IMR-90 (cell line): ENCODE measurements at regions not wholly inside any gene's neighbourhood (a gene's known extent, or its start where the extent isn't known, plus 50 kb on each side); places are given as distances from the start of the nearest gene placed in this dataset.
"Not testable (repeated sequence)": the region's sequence is repeated elsewhere in the genome, so short reads cannot be mapped to it uniquely, and the experiment has no call there.

ENCODE experiments used
- ATAC-seq: fragments of 200-7000 bp; cut with Tn5 transposase; 2 replicates; pipeline ENCODE4 v1.9.1; 2020; ENCODE audit warnings: low read depth, mild to moderate bottlenecking, moderate library complexity
- BruUV-seq: library from RNA; stranded (reverse); fragments of 400-500 nt; replicated peaks from 2 replicates; lab custom pipeline; 2021; lab: Mats Ljungman, UMichigan
- CTCF ChIA-PET: fragments of 300-600 bp; formaldehyde crosslinking; extraction: SDS; loops from one replicate; lab custom pipeline; 2021; ENCODE audit warnings: antibody characterized with exemption; lab: Yijun Ruan, JAX
- POLR2A ChIA-PET: fragments of 300-600 bp; sonication (Branson Sonifier 250); formaldehyde crosslinking; loops from one replicate; lab custom pipeline; 2022; ENCODE audit warnings: antibody characterized with exemption; ENCODE audit not compliant: unreplicated experiment; lab: Charles Lee
- DNase-seq: peaks from one replicate; pipeline ENCODE4 v3.0.0; 2013
- H2AFZ ChIP-seq: replicated peaks from 2 replicates; pipeline ENCODE3; 2013; ENCODE audit warnings: low read length, mild to moderate bottlenecking; ENCODE audit not compliant: poor library complexity
- H2AK5ac ChIP-seq: 2 replicates; pipeline ENCODE4 v1.6.1; 2013; ENCODE audit warnings: low read depth, low read length, inconsistent platforms
- H2AK9ac ChIP-seq: replicated peaks from 2 replicates; pipeline ENCODE3; 2013; ENCODE audit warnings: mild to moderate bottlenecking, low read depth, low read length, moderate library complexity; ENCODE audit not compliant: poor library complexity
- H2BK120ac ChIP-seq: 2 replicates; pipeline ENCODE4 v1.6.1; 2013; ENCODE audit warnings: low read depth, low read length, inconsistent platforms
- H2BK15ac ChIP-seq: 3 replicates; pipeline ENCODE4 v1.6.1; 2013; ENCODE audit warnings: low read depth, low read length, inconsistent platforms
- H2BK20ac ChIP-seq: 2 replicates; pipeline ENCODE4 v1.6.1; 2013; ENCODE audit warnings: low read depth, mild to moderate bottlenecking, inconsistent platforms, low read length, moderate library complexity
- H2BK5ac ChIP-seq: 2 replicates; pipeline ENCODE4 v1.6.1; 2013; ENCODE audit warnings: mild to moderate bottlenecking, low read depth, low read length, inconsistent platforms; ENCODE audit not compliant: poor library complexity, severe bottlenecking
- H3K14ac ChIP-seq: replicated peaks from 2 replicates; pipeline ENCODE4 v1.6.1; 2013; ENCODE audit warnings: low read depth, low read length, inconsistent platforms
- H3K18ac ChIP-seq: 2 replicates; pipeline ENCODE4 v1.6.1; 2013; ENCODE audit warnings: low read depth, low read length, control low read depth
- H3K23ac ChIP-seq: 2 replicates; pipeline ENCODE4 v1.6.1; 2013; ENCODE audit warnings: low read depth, low read length, inconsistent platforms
- H3K27ac ChIP-seq: 2 replicates; pipeline ENCODE4 v1.5.1; 2013; ENCODE audit warnings: mild to moderate bottlenecking, control low read depth, low read length; ENCODE audit not compliant: insufficient read depth
- H3K27me3 ChIP-seq: 2 replicates; pipeline ENCODE4 v1.6.1; 2013; ENCODE audit warnings: low read length; ENCODE audit not compliant: control insufficient read depth, insufficient read depth
- H3K36me3 ChIP-seq: 2 replicates; pipeline ENCODE4 v1.6.1; 2013; ENCODE audit warnings: low read length, mixed read lengths; ENCODE audit not compliant: control insufficient read depth, insufficient read depth
- H3K4ac ChIP-seq: 2 replicates; pipeline ENCODE4 v1.6.1; 2013; ENCODE audit warnings: low read depth, low read length, inconsistent platforms
- H3K4me1 ChIP-seq: 2 replicates; pipeline ENCODE4 v1.6.1; 2013; ENCODE audit warnings: low read length, mixed read lengths; ENCODE audit not compliant: control insufficient read depth, insufficient read depth
- H3K4me2 ChIP-seq: 2 replicates; pipeline ENCODE4 v1.6.1; 2013; ENCODE audit warnings: low read depth, mild to moderate bottlenecking, control low read depth, low read length, moderate library complexity
- H3K4me3 ChIP-seq: 2 replicates; pipeline ENCODE4 v1.5.1; 2013; ENCODE audit warnings: low read depth, mild to moderate bottlenecking, control low read depth, low read length, moderate library complexity; ENCODE audit not compliant: insufficient read depth
- H3K56ac ChIP-seq: 2 replicates; pipeline ENCODE4 v1.6.1; 2013; ENCODE audit warnings: low read length, inconsistent platforms; ENCODE audit not compliant: insufficient read depth; ENCODE audit errors: extremely low read depth
- H3K79me1 ChIP-seq, 2 experiments: 2 replicates each; pipeline ENCODE4 v1.6.1; 2013; ENCODE audit warnings: low read length in 2 of 2, inconsistent platforms in 1 of 2, low read depth in 1 of 2
- H3K9ac ChIP-seq: 2 replicates; pipeline ENCODE4 v1.6.1; 2013; ENCODE audit warnings: low read depth, low read length, control low read depth
- H3K9me1 ChIP-seq: 2 replicates; pipeline ENCODE4 v1.6.1; 2013; ENCODE audit warnings: low read length, inconsistent platforms; ENCODE audit not compliant: insufficient read depth
- H3K9me3 ChIP-seq: 2 replicates; pipeline ENCODE4 v1.6.1; 2013; ENCODE audit warnings: low read length; ENCODE audit not compliant: control insufficient read depth, insufficient read depth
- H4K20me1 ChIP-seq: 2 replicates; pipeline ENCODE4 v1.6.1; 2013; ENCODE audit warnings: low read length, inconsistent platforms; ENCODE audit not compliant: insufficient read depth
- H4K5ac ChIP-seq: 2 replicates; pipeline ENCODE4 v1.6.1; 2013; ENCODE audit warnings: mild to moderate bottlenecking, low read depth, low read length, control low read depth
- H4K8ac ChIP-seq, 2 experiments: 2 replicates each; pipeline ENCODE4 v1.6.1; 2013; ENCODE audit warnings: low read depth in 2 of 2, low read length in 2 of 2, control low read depth in 1 of 2, inconsistent platforms in 1 of 2
- H4K91ac ChIP-seq: 2 replicates; pipeline ENCODE4 v1.6.1; 2013; ENCODE audit warnings: low read depth, low read length, inconsistent platforms; ENCODE audit not compliant: insufficient read depth
- WGBS, 2 experiments: methylation state at CpG; one replicate each; pipeline versions ENCODE4 v1.1.5 to v1.1.7; 2013; ENCODE audit warnings: missing lambda C conversion rate in 2 of 2; ENCODE audit not compliant: insufficient read length in 1 of 2; ENCODE audit errors: extremely low coverage in 2 of 2; 5-methylcytosine and 5-hydroxymethylcytosine counted together
- dilution Hi-C: fragments of 300-500 bp; cut with HindIII; formaldehyde crosslinking; loops from one replicate; pipeline ENCODE4 v1.14.3; 2018; ENCODE audit warnings: low sequenced_read_pairs; ENCODE audit not compliant: unreplicated experiment
- in situ Hi-C: fragments of 300-500 bp; cut with MboI; formaldehyde crosslinking; loops from 3 replicates; pipeline ENCODE4 v1.14.3; 2019; ENCODE audit warnings: low sequenced_read_pairs, inconsistent platforms, mixed read lengths
- intact Hi-C: fragments of 100-400 bp; cut with micrococcal nuclease; formaldehyde crosslinking; loops from 2 replicates; pipeline ENCODE4 v1.10.0; 2022

DNA sequence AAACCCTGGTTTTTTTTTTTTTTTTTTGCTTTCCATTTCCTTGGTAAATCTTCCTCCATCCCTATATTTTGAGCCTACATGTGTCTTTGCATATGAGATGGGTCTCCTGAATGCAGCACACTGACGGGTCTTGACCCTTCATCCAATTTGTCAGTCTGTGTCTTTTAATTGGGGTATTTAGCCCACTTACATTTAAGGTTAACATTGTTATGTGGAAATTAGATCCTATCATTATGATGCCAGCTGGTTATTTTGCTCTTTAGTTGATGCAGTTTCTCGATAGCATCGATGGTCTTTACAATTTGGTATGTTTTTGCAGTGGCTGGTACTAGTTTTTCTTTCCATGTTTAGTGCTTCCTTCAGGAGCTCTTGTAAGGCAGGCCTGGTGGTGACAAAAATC is 603.2 kb upstream of the MAP3K7 start:
- H2BK15ac ChIP-seq, H2AK5ac ChIP-seq, CTCF ChIA-PET, H4K8ac ChIP-seq, H3K9me1 ChIP-seq, H3K9ac ChIP-seq, H3K27ac ChIP-seq, H3K23ac ChIP-seq, H2BK5ac ChIP-seq, intact Hi-C loops, H2BK20ac ChIP-seq, H3K18ac ChIP-seq, H4K5ac ChIP-seq, BruUV-seq, H4K91ac ChIP-seq, H2AFZ ChIP-seq, dilution Hi-C loops, H3K36me3 ChIP-seq, H3K9me3 ChIP-seq, H3K4ac ChIP-seq, H2AK9ac ChIP-seq, H3K56ac ChIP-seq, ATAC-seq, DNase-seq, H3K4me2 ChIP-seq, in situ Hi-C loops, H3K14ac ChIP-seq, H3K79me1 ChIP-seq, H3K27me3 ChIP-seq, POLR2A ChIA-PET, H3K4me1 ChIP-seq, H2BK120ac ChIP-seq, H3K4me3 ChIP-seq, H4K20me1 ChIP-seq: not testable (repeated sequence)
- WGBS, 2 experiments: no CpG with 5 or more reads among the region's 3 CpGs
